ENCODE measurements at regions not wholly inside any gene's neighbourhood (a gene's known extent, or its start where the extent isn't known, plus 50 kb on each side); places are given as distances from the start of the nearest gene placed in this dataset.
A peak's percentile ranks its signal among the peaks of the same experiment; 100 is the strongest.

GRCh38 chr14:25132732-25133422 lies 82.9 kb upstream of the STXBP6 start (continued):
- TF ChIP-seq NR0B2 (CRISPR knock-in tag; IDR thresholded peaks at IDR 0.05) (peak; percentile 72; the same call in 1 of the 2 replicates), ZNF335 (CRISPR knock-in tag; IDR thresholded peaks at IDR 0.05) (peak; percentile 70; the same call in 1 of the 2 replicates), ZSCAN29 (CRISPR knock-in tag; conservative IDR thresholded peaks at IDR 0.05) (peak; percentile 67; the same call in 1 of the 2 replicates), ZNF782 (CRISPR knock-in tag; IDR thresholded peaks at IDR 0.05; ENCODE audit: borderline replicate concordance) (0 out of 2 replicates have a peak, but pooled peaks have one; percentile 61), SRY (CRISPR knock-in tag; IDR thresholded peaks at IDR 0.05) (peak; percentile 75), ZNF326 (CRISPR knock-in tag; IDR thresholded peaks at IDR 0.05; ENCODE audit: borderline replicate concordance) (no peak), ASH2L (IDR thresholded peaks at IDR 0.05; ENCODE audit: insufficient read length, low read depth, low read length) (no peak), ZNF33B (CRISPR knock-in tag; IDR thresholded peaks at IDR 0.05) (0 out of 2 replicates have a peak, but pooled peaks have one; percentile 41), TAF15 (IDR thresholded peaks at IDR 0.05; ENCODE audit: low read depth, low read length, poor library complexity, severe bottlenecking) (no peak), SALL2 (CRISPR knock-in tag; IDR thresholded peaks at IDR 0.05) (no peak), DNMT3B (CRISPR knock-in tag; conservative IDR thresholded peaks at IDR 0.05) (0 out of 2 replicates have a peak, but pooled peaks have one; percentile 70), ZNF550 (CRISPR knock-in tag; IDR thresholded peaks at IDR 0.05; ENCODE audit: borderline replicate concordance) (peak; percentile 96; the same call in 1 of the 2 replicates), FOXK1 (CRISPR knock-in tag; IDR thresholded peaks at IDR 0.05; ENCODE audit: borderline replicate concordance, low read depth) (peak; percentile 70; the same call in 1 of the 2 replicates), ZNF678 (CRISPR knock-in tag; IDR thresholded peaks at IDR 0.05) (peak; percentile 66; the same call in 1 of the 2 replicates), MIER2 (CRISPR knock-in tag; IDR thresholded peaks at IDR 0.05) (peak; percentile 75), DRAP1 (CRISPR knock-in tag; IDR thresholded peaks at IDR 0.05) (peak; percentile 40; the same call in 1 of the 2 replicates)
- TF ChIP-seq, protein P1, sequence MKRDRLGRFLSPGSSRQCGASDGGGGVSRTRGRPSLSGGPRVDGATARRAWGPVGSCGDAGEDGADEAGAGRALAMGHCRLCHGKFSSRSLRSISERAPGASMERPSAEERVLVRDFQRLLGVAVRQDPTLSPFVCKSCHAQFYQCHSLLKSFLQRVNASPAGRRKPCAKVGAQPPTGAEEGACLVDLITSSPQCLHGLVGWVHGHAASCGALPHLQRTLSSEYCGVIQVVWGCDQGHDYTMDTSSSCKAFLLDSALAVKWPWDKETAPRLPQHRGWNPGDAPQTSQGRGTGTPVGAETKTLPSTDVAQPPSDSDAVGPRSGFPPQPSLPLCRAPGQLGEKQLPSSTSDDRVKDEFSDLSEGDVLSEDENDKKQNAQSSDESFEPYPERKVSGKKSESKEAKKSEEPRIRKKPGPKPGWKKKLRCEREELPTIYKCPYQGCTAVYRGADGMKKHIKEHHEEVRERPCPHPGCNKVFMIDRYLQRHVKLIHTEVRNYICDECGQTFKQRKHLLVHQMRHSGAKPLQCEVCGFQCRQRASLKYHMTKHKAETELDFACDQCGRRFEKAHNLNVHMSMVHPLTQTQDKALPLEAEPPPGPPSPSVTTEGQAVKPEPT (CRISPR knock-in tag; IDR thresholded peaks at IDR 0.05; ENCODE audit: low read depth) = peak; percentile 50; the same call in 1 of the 2 replicates
- TF ChIP-seq, protein P2, sequence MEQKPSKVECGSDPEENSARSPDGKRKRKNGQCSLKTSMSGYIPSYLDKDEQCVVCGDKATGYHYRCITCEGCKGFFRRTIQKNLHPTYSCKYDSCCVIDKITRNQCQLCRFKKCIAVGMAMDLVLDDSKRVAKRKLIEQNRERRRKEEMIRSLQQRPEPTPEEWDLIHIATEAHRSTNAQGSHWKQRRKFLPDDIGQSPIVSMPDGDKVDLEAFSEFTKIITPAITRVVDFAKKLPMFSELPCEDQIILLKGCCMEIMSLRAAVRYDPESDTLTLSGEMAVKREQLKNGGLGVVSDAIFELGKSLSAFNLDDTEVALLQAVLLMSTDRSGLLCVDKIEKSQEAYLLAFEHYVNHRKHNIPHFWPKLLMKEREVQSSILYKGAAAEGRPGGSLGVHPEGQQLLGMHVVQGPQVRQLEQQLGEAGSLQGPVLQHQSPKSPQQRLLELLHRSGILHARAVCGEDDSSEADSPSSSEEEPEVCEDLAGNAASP (CRISPR knock-in tag; IDR thresholded peaks at IDR 0.05; ENCODE audit: borderline replicate concordance) = 0 out of 2 replicates have a peak, but pooled peaks have one; percentile 33
- TF ChIP-seq, protein P3, sequence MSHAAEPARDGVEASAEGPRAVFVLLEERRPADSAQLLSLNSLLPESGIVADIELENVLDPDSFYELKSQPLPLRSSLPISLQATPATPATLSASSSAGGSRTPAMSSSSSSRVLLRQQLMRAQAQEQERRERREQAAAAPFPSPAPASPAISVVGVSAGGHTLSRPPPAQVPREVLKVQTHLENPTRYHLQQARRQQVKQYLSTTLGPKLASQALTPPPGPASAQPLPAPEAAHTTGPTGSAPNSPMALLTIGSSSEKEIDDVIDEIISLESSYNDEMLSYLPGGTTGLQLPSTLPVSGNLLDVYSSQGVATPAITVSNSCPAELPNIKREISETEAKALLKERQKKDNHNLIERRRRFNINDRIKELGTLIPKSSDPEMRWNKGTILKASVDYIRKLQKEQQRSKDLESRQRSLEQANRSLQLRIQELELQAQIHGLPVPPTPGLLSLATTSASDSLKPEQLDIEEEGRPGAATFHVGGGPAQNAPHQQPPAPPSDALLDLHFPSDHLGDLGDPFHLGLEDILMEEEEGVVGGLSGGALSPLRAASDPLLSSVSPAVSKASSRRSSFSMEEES (CRISPR knock-in tag; IDR thresholded peaks at IDR 0.05) = peak; percentile 65; the same call in 1 of the 2 replicates
- TF ChIP-seq, protein P4, sequence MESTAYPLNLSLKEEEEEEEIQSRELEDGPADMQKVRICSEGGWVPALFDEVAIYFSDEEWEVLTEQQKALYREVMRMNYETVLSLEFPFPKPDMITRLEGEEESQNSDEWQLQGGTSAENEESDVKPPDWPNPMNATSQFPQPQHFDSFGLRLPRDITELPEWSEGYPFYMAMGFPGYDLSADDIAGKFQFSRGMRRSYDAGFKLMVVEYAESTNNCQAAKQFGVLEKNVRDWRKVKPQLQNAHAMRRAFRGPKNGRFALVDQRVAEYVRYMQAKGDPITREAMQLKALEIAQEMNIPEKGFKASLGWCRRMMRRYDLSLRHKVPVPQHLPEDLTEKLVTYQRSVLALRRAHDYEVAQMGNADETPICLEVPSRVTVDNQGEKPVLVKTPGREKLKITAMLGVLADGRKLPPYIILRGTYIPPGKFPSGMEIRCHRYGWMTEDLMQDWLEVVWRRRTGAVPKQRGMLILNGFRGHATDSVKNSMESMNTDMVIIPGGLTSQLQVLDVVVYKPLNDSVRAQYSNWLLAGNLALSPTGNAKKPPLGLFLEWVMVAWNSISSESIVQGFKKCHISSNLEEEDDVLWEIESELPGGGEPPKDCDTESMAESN (CRISPR knock-in tag; conservative IDR thresholded peaks at IDR 0.05) = peak; percentile 95

Data from HepG2 (cell line).